Lung microvascular endothelial cell (primary cell): ENCODE measurements at regions not wholly inside any gene's neighbourhood (a gene's known extent, or its start where the extent isn't known, plus 50 kb on each side); places are given as distances from the start of the nearest gene placed in this dataset.

Source experiments
- DNase-seq, 2 donors: peaks; one replicate each; pipeline versions ENCODE4 v3.0.0 to v3.0.0-alpha.2; 2010; ENCODE audit warnings: low read depth in 2 of 2

- peak; percentile 63 to 66 for DNase-seq
Measured at GRCh38 chr13:23980160-23980551, 82.9 kb upstream of the C1QTNF9B start.

GRCh38 chr13:23983671-23984070 lies 86.4 kb upstream of the C1QTNF9B start:
- DNase-seq: no peak

- no peak for DNase-seq
Measured at GRCh38 chr13:23984546-23984945, 87.2 kb upstream of the C1QTNF9B start.

GRCh38 chr13:23985060-23985459 lies 87.8 kb upstream of the C1QTNF9B start:
- no peak for DNase-seq

- no peak for DNase-seq
Measured at GRCh38 chr13:23985839-23986238, 88.5 kb upstream of the C1QTNF9B start.

- DNase-seq: no peak
Measured at GRCh38 chr13:23986619-23987018, 89.3 kb upstream of the C1QTNF9B start.

GRCh38 chr13:23987331-23987894 lies 90.1 kb upstream of the C1QTNF9B start:
- no peak for DNase-seq

GRCh38 chr13:23988546-23989122 lies 91.3 kb upstream of the C1QTNF9B start:
- DNase-seq: no peak

- DNase-seq: no peak
Measured at GRCh38 chr13:23990455-23990854, 93.2 kb upstream of the C1QTNF9B start.

- DNase-seq: no peak
Measured at GRCh38 chr13:23991119-23991518, 93.8 kb upstream of the C1QTNF9B start.

- DNase-seq: no peak
Measured at GRCh38 chr13:23992781-23993679, 95.7 kb upstream of the C1QTNF9B start.

- DNase-seq: no peak
Measured at GRCh38 chr13:23993680-23993985, 96.3 kb upstream of the C1QTNF9B start.

GRCh38 chr13:23995283-23996073 lies 98.2 kb upstream of the C1QTNF9B start:
- DNase-seq: peak in 1 of 2 donors; percentile 9

- no peak for DNase-seq
Measured at GRCh38 chr13:23996456-23996855, 99.2 kb upstream of the C1QTNF9B start.

- DNase-seq: no peak
Measured at GRCh38 chr13:23999424-23999823, 102.1 kb upstream of the C1QTNF9B start.

GRCh38 chr13:24002206-24002815 lies 105.0 kb upstream of the C1QTNF9B start:
- no peak for DNase-seq

- no peak for DNase-seq
Measured at GRCh38 chr13:24004142-24004899, 107.0 kb upstream of the C1QTNF9B start.

- DNase-seq: no peak
Measured at GRCh38 chr13:24004971-24005370, 107.7 kb upstream of the C1QTNF9B start.

- no peak for DNase-seq
Measured at GRCh38 chr13:24005755-24006281, 108.5 kb upstream of the C1QTNF9B start.

GRCh38 chr13:24006520-24007248 lies 109.4 kb upstream of the C1QTNF9B start:
- no peak for DNase-seq
